ENCODE measurements at regions not wholly inside any gene's neighbourhood (a gene's known extent, or its start where the extent isn't known, plus 50 kb on each side); places are given as distances from the start of the nearest gene placed in this dataset.

- TF ChIP-seq CTCF (IDR thresholded peaks at IDR 0.05; ENCODE audit: low read depth, low read length, poor library complexity, severe bottlenecking), result no peak
- no peak for TF ChIP-seq EZH2phosphoT487 (IDR thresholded peaks at IDR 0.05; ENCODE audit: borderline replicate concordance, low read length)
These were observed 855.6 kb downstream of the TSN start for GRCh38 chr2:122610948-122611609.
